SK-N-SH (cell line): ENCODE measurements at regions not wholly inside any gene's neighbourhood (a gene's known extent, or its start where the extent isn't known, plus 50 kb on each side); places are given as distances from the start of the nearest gene placed in this dataset.

ENCODE experiments used
- CTCF ChIA-PET: fragments of 300-600, 350-600 bp; formaldehyde crosslinking; extraction: SDS; loops from one replicate; lab custom pipeline; 2021; lab: Yijun Ruan, JAX
- POLR2A ChIA-PET: fragments of 350-600 bp; sonication (Branson Sonifier 250); formaldehyde crosslinking; extraction: SDS; loops from one replicate; lab custom pipeline; 2020; ENCODE audit warnings: antibody characterized with exemption, inconsistent platforms; lab: Yijun Ruan, JAX
- DNase-seq: peaks from one replicate; pipeline ENCODE4 v3.0.0; 2012
- H2AFZ ChIP-seq: fragments of 200-600 bp; sonication (generic); 2 replicates; pipeline ENCODE4 v1.8.1; 2016; ENCODE audit warnings: antibody characterized with exemption, mild to moderate bottlenecking, low read depth
- H3F3A ChIP-seq: fragments of 200-600 bp; sonication (generic); replicated peaks from 2 replicates; pipeline ENCODE3; 2016; ENCODE audit warnings: antibody characterized with exemption, mild to moderate bottlenecking; ENCODE audit not compliant: insufficient read depth
- H3K27ac ChIP-seq, 2 experiments: fragments of 200-500 bp in 1 of 2; fragments of 200-600 bp in 1 of 2; sonication (Bioruptor generic) in 1 of 2; sonication (generic), shearing (Covaris generic) in 1 of 2; 2 replicates each; pipeline versions ENCODE4 v1.5.1 to v1.6.1; 2014 to 2016; ENCODE audit warnings: low read depth in 2 of 2, inconsistent platforms in 1 of 2, low read length in 1 of 2, mild to moderate bottlenecking in 1 of 2, mixed read lengths in 1 of 2
- H3K27me3 ChIP-seq: fragments of 200-600 bp; sonication (generic), shearing (Covaris generic); 2 replicates; pipeline ENCODE4 v1.6.1; 2016; ENCODE audit warnings: mixed run types; ENCODE audit not compliant: insufficient read depth
- H3K36me3 ChIP-seq, 2 experiments: fragments of 200-500 bp in 1 of 2; fragments of 200-600 bp in 1 of 2; sonication (Bioruptor generic) in 1 of 2; sonication (generic) in 1 of 2; replicated peaks in 1 of 2; 2 replicates each; pipeline versions ENCODE3 to v1.5.1; 2014 to 2016; ENCODE audit warnings: low read length in 1 of 2, mild to moderate bottlenecking in 1 of 2; ENCODE audit not compliant: insufficient read depth in 2 of 2, control insufficient read depth in 1 of 2
- H3K4me1 ChIP-seq, 2 experiments: fragments of 200-500 bp in 1 of 2; fragments of 200-600 bp in 1 of 2; sonication (Bioruptor generic) in 1 of 2; sonication (generic), shearing (Covaris generic) in 1 of 2; 2 replicates each; pipeline versions ENCODE4 v1.5.1 to v1.6.1; 2014 to 2016; ENCODE audit warnings: low read depth in 1 of 2, low read length in 1 of 2, mixed run types in 1 of 2; ENCODE audit not compliant: insufficient read depth in 2 of 2, control insufficient read depth in 1 of 2
- H3K4me2 ChIP-seq: fragments of 200-600 bp; sonication (generic), shearing (Covaris generic); 2 replicates; pipeline ENCODE4 v1.6.1; 2017; ENCODE audit warnings: mixed run types
- H3K4me3 ChIP-seq, 2 experiments: fragments of 200-500 bp in 1 of 2; fragments of 200-600 bp in 1 of 2; sonication (Bioruptor generic) in 1 of 2; sonication (generic), shearing (Covaris generic) in 1 of 2; 2 replicates each; pipeline versions ENCODE4 v1.5.1 to v1.8.1; 2014 to 2016; ENCODE audit warnings: low read depth in 2 of 2, inconsistent platforms in 1 of 2, low read length in 1 of 2, mild to moderate bottlenecking in 1 of 2, mixed read lengths in 1 of 2, moderate library complexity in 1 of 2
- H3K79me2 ChIP-seq: fragments of 200-600 bp; sonication (generic); 2 replicates; pipeline ENCODE4 v1.8.1; 2017; ENCODE audit warnings: mild to moderate bottlenecking; ENCODE audit not compliant: insufficient read depth
- H3K9ac ChIP-seq: fragments of 200-600 bp; sonication (generic); 2 replicates; pipeline ENCODE4 v1.6.1; 2017; ENCODE audit warnings: mixed run types
- H3K9me2 ChIP-seq: fragments of 200-600 bp; sonication (generic); 2 replicates; pipeline ENCODE4 v1.6.1; 2017; ENCODE audit warnings: mixed run types
- H3K9me3 ChIP-seq: fragments of 200-600 bp; sonication (generic); 2 replicates; pipeline ENCODE4 v1.6.1; 2017; ENCODE audit warnings: mixed run types, mild to moderate bottlenecking, moderate library complexity
- H4K20me1 ChIP-seq: fragments of 200-600 bp; sonication (generic); 2 replicates; pipeline ENCODE4 v1.6.1; 2017; ENCODE audit warnings: mild to moderate bottlenecking, mixed run types; ENCODE audit not compliant: insufficient read depth
- ELF1 ChIP-seq: IDR thresholded peaks from 2 replicates; pipeline ENCODE4 v1.4.0; 2012
- EP300 ChIP-seq, 2 experiments: IDR thresholded peaks; 2 replicates each; pipeline versions ENCODE4 v1.4.0 to v1.6.1; 2012; ENCODE audit warnings: borderline replicate concordance in 1 of 2, low read depth in 1 of 2, low read length in 1 of 2
- FOSL2 ChIP-seq: IDR thresholded peaks from 2 replicates; pipeline ENCODE4 v1.4.0; 2012; ENCODE audit warnings: low read depth, mild to moderate bottlenecking, moderate library complexity, borderline replicate concordance
- FOXJ3 ChIP-seq: sonication (generic); formaldehyde crosslinking; IDR thresholded peaks from 2 replicates; pipeline ENCODE4 v1.5.1; 2020; ENCODE audit warnings: mild to moderate bottlenecking, missing genetic modification reagents
- FOXM1 ChIP-seq: IDR thresholded peaks from 2 replicates; pipeline ENCODE4 v1.4.0; 2012; ENCODE audit warnings: low read depth, mild to moderate bottlenecking
- GABPA ChIP-seq: IDR thresholded peaks from 2 replicates; pipeline ENCODE4 v1.4.0; 2012; ENCODE audit warnings: low read depth, mild to moderate bottlenecking
- GATA2 ChIP-seq: sonication (generic); formaldehyde crosslinking; IDR thresholded peaks from 2 replicates; pipeline ENCODE4 v1.5.0; 2020; ENCODE audit warnings: mild to moderate bottlenecking, missing genetic modification reagents
- MAX ChIP-seq: IDR thresholded peaks from 2 replicates; pipeline ENCODE4 v1.4.0; 2012; ENCODE audit warnings: low read depth
- MEF2A ChIP-seq: IDR thresholded peaks from 2 replicates; pipeline ENCODE4 v1.4.0; 2012; ENCODE audit warnings: low read depth, borderline replicate concordance
- MXI1 ChIP-seq: IDR thresholded peaks from 2 replicates; pipeline ENCODE4 v1.6.1; 2012; ENCODE audit warnings: mild to moderate bottlenecking, low read depth, low read length, improper control_type of control experiment
- NFIC ChIP-seq: IDR thresholded peaks from 2 replicates; pipeline ENCODE4 v1.4.0; 2012; ENCODE audit warnings: borderline replicate concordance
- NRF1 ChIP-seq: IDR thresholded peaks from 2 replicates; pipeline ENCODE4 v1.6.1; 2012; ENCODE audit warnings: low read depth, mild to moderate bottlenecking, low read length
- PBX3 ChIP-seq: IDR thresholded peaks from 2 replicates; pipeline ENCODE4; 2012
- POLR2AphosphoS5 ChIP-seq: IDR thresholded peaks from 2 replicates; pipeline ENCODE4 v1.6.1; 2012; ENCODE audit warnings: low read depth, low read length
- SIN3A ChIP-seq: IDR thresholded peaks from 2 replicates; pipeline ENCODE4 v1.6.1; 2012; ENCODE audit warnings: low read depth, mild to moderate bottlenecking, low read length, moderate library complexity, borderline replicate concordance
- SMC3 ChIP-seq: IDR thresholded peaks from 2 replicates; pipeline ENCODE4 v1.6.1; 2012; ENCODE audit warnings: low read depth, low read length, improper control_type of control experiment
- TAF1 ChIP-seq: IDR thresholded peaks from 2 replicates; pipeline ENCODE4 v1.6.1; 2012; ENCODE audit warnings: low read depth, mild to moderate bottlenecking, low read length, moderate library complexity, borderline replicate concordance
- TCF12 ChIP-seq: IDR thresholded peaks from 2 replicates; pipeline ENCODE4 v1.4.0; 2012
- USF2 ChIP-seq: fragments of 150-350 bp; IDR thresholded peaks from 2 replicates; pipeline ENCODE4 v1.6.1; 2017; ENCODE audit warnings: antibody characterized with exemption, low read length, low read depth, borderline replicate concordance
- YY1 ChIP-seq: IDR thresholded peaks from 2 replicates; pipeline ENCODE4 v1.4.0; 2012; ENCODE audit warnings: low read depth, mild to moderate bottlenecking
- ZBTB33 ChIP-seq: IDR thresholded peaks from 2 replicates; pipeline ENCODE4 v1.4.0; 2012; ENCODE audit warnings: low read depth, borderline replicate concordance
- WGBS: methylation state at CpG from one replicate; pipeline ENCODE4 v1.1.6; 2017; ENCODE audit warnings: low lambda C conversion rate; 5-methylcytosine and 5-hydroxymethylcytosine counted together

- ChIA-PET CTCF (no interaction called here), POLR2A (no interaction called here)
- peaks cover 0 to 8% of the 10 kb centered on the region in 2 experiments; a peak in 1 of 4 replicates for H3K4me1 ChIP-seq
- no peaks in the 10 kb centered on the region for H3K27me3 ChIP-seq
- no peak overlapping the region for H3K9ac ChIP-seq
- H4K20me1 ChIP-seq, result no peaks in the 10 kb centered on the region
- no peaks in the 10 kb centered on the region for H3K79me2 ChIP-seq
- DNase-seq, result no peak
- H3K27ac ChIP-seq, result no peak overlapping the region
- H3K36me3 ChIP-seq, result no peaks in the 10 kb centered on the region
- no peaks in the 10 kb centered on the region for H3K9me2 ChIP-seq
- H3K4me2 ChIP-seq, result no peak overlapping the region
- H3K9me3 ChIP-seq, result no peaks in the 10 kb centered on the region
- WGBS, result 46% methylated on average over 8 of the region's 9 CpGs
- TF ChIP-seq EP300 (IDR thresholded peaks at IDR 0.05; ENCODE audit: borderline replicate concordance in 1 of 2, low read depth in 1 of 2, low read length in 1 of 2), result no peak
- TF ChIP-seq YY1, result no peak
- no peak for TF ChIP-seq FOSL2
- no peak for TF ChIP-seq GATA2 (CRISPR knock-in tag)
- no peak for TF ChIP-seq MEF2A
- no peak for TF ChIP-seq USF2
- no peak for TF ChIP-seq FOXJ3 (CRISPR knock-in tag)
- no peak for TF ChIP-seq ZBTB33
- no peak for TF ChIP-seq SIN3A
- H2AFZ ChIP-seq, result no peak overlapping the region
- no peak overlapping the region for H3K4me3 ChIP-seq
- no peaks in the 10 kb centered on the region for H3F3A ChIP-seq
These were observed 463.2 kb upstream of the HTR1E start for GRCh38 chr6:86474081-86474480.

- Histone ChIP-seq H3K4me1 (peaks cover 0 to 4% of the 10 kb centered on the region in 2 experiments; a peak in 1 of 4 replicates), H3F3A (no peaks in the 10 kb centered on the region), H3K27me3 (no peaks in the 10 kb centered on the region), H2AFZ (no peak overlapping the region), H3K79me2 (no peaks in the 10 kb centered on the region), H3K36me3 (no peaks in the 10 kb centered on the region), H4K20me1 (no peaks in the 10 kb centered on the region), H3K9me2 (no peaks in the 10 kb centered on the region), H3K4me3 (no peak overlapping the region), H3K27ac (peak overlapping the region in 1 of 2 experiments; percentile 22; a peak in 1 of 4 replicates), H3K9ac (no peak overlapping the region), H3K9me3 (no peaks in the 10 kb centered on the region), H3K4me2 (no peak overlapping the region)
- DNase-seq, result no peak
- ChIA-PET POLR2A (no interaction called here), CTCF (interaction anchor here (1.0 to 1.1 kb wide), 2 partner anchors 15 to 18 kb away, joined by 3 to 4 read pairs; no protein-coding TSS in a partner anchor)
- TF ChIP-seq TCF12, result no peak
- TF ChIP-seq PBX3, result no peak
- no peak for TF ChIP-seq MAX
- TF ChIP-seq FOXM1, result no peak
- no peak for TF ChIP-seq FOSL2
- TF ChIP-seq EP300 (IDR thresholded peaks at IDR 0.05; ENCODE audit: borderline replicate concordance in 1 of 2, low read depth in 1 of 2, low read length in 1 of 2), result no peak
- TF ChIP-seq GATA2 (CRISPR knock-in tag), result no peak
- no peak for TF ChIP-seq YY1
- no peak for TF ChIP-seq NRF1
- no peak for TF ChIP-seq GABPA
- no peak for TF ChIP-seq NFIC
- TF ChIP-seq FOXJ3 (CRISPR knock-in tag), result no peak
- TF ChIP-seq MEF2A, result no peak
- TF ChIP-seq ZBTB33, result no peak
- no peak for TF ChIP-seq TAF1
- no peak for TF ChIP-seq MXI1
- no peak for TF ChIP-seq SIN3A
- TF ChIP-seq SMC3, result no peak
- TF ChIP-seq ELF1, result no peak
- no peak for TF ChIP-seq POLR2AphosphoS5
- WGBS, result 14% methylated on average over 3 of the region's 3 CpGs
These were observed 465.5 kb upstream of the HTR1E start for GRCh38 chr6:86471791-86472190.
